Chondrocyte (in vitro differentiated cells): ENCODE measurements at regions not wholly inside any gene's neighbourhood (a gene's known extent, or its start where the extent isn't known, plus 50 kb on each side); places are given as distances from the start of the nearest gene placed in this dataset.

Experiments
- DNase-seq: peaks from one replicate; pipeline ENCODE4 v3.0.0; 2021; ENCODE audit warnings: mixed read lengths, low spot score
- H3K27ac Mint-ChIP-seq: one replicate; pipeline ENCODE4 v1.8.0; 2021; ENCODE audit warnings: mild to moderate bottlenecking, moderate library complexity, mixed read lengths; ENCODE audit not compliant: unreplicated experiment
- H3K27me3 Mint-ChIP-seq: 2 replicates; pipeline ENCODE4 v1.8.0; 2021; ENCODE audit warnings: low read depth, mixed read lengths
- H3K36me3 Mint-ChIP-seq: 2 replicates; pipeline ENCODE4 v1.8.0; 2021; ENCODE audit warnings: low read depth, mixed read lengths
- H3K4me1 Mint-ChIP-seq: 2 replicates; pipeline ENCODE4 v1.8.0; 2021; ENCODE audit warnings: low read depth, mild to moderate bottlenecking, mixed read lengths
- H3K4me3 Mint-ChIP-seq: one replicate; pipeline ENCODE4 v1.8.0; 2021; ENCODE audit warnings: mild to moderate bottlenecking, moderate library complexity, mixed read lengths; ENCODE audit not compliant: unreplicated experiment
- H3K9me3 Mint-ChIP-seq: 2 replicates; pipeline ENCODE4 v1.8.0; 2021; ENCODE audit warnings: low read depth, mixed read lengths
- CTCF ChIP-seq: fragments of 200-600 bp; sonication (generic); IDR thresholded peaks from 2 replicates; pipeline ENCODE4 v1.5.0; 2021; ENCODE audit warnings: antibody characterized with exemption, mild to moderate bottlenecking, moderate library complexity

GRCh38 chr11:24068197-24068596, 428.7 kb upstream of the LUZP2 start:
- TF ChIP-seq CTCF: no peak
- H3K4me3 Mint-ChIP-seq: no peak overlapping the region
- no peaks in the 10 kb centered on the region for H3K27me3 Mint-ChIP-seq
- DNase-seq: no peak
- H3K36me3 Mint-ChIP-seq: peaks cover 2% of the 10 kb centered on the region
- peaks cover 6% of the 10 kb centered on the region for H3K9me3 Mint-ChIP-seq
- H3K4me1 Mint-ChIP-seq: peaks cover 16% of the 10 kb centered on the region
- H3K27ac Mint-ChIP-seq: no peak overlapping the region

DNA sequence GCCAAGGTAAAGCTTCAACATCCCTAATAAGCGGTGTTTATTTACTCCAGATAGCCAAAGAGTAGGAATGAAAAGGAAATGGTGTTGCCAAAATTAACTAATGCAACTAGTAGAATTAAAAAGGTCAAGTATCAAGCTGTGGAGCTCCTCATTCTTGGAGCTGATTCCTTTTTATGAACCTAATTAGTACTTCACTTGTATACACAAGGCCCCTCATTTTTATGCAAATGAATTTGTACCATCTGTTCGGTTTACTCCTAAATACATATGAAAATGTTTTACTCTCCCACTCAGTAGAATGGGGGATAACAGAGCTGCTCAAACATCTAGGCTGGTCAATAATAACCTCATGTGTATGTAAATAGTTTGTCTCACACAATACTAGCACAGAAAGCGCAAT, 426.4 kb upstream of the LUZP2 start:
- Mint-ChIP-seq H3K36me3 (peaks cover 2% of the 10 kb centered on the region), H3K9me3 (peaks cover 10% of the 10 kb centered on the region), H3K27me3 (no peaks in the 10 kb centered on the region), H3K4me3 (no peak overlapping the region), H3K27ac (no peak overlapping the region), H3K4me1 (peaks cover 5% of the 10 kb centered on the region)
- TF ChIP-seq CTCF: no peak
- no peak for DNase-seq

DNA sequence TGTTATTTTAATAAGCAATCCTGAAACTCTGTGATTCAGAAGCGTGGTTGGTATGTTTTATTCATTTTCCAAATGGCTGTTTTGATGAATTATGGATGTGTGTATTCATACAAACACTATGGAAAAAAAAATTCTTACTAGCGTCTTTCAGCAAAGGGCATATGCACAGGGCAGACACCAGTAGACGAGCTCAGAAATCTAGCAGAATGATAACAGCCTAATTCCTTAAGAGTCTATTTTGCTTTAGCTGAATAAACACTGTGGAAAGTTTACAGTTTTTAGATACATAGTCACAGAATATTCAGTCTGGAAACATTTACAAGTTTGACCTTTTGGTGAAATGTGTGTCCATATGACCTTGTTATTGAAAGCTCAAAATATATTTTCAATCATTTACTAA, 418.8 kb upstream of the LUZP2 start:
- Mint-ChIP-seq H3K27me3 (no peaks in the 10 kb centered on the region), H3K4me3 (no peak overlapping the region), H3K4me1 (peaks cover 14% of the 10 kb centered on the region), H3K36me3 (no peaks in the 10 kb centered on the region), H3K9me3 (peaks cover 5% of the 10 kb centered on the region), H3K27ac (no peak overlapping the region)
- DNase-seq: no peak
- TF ChIP-seq CTCF: no peak

DNA sequence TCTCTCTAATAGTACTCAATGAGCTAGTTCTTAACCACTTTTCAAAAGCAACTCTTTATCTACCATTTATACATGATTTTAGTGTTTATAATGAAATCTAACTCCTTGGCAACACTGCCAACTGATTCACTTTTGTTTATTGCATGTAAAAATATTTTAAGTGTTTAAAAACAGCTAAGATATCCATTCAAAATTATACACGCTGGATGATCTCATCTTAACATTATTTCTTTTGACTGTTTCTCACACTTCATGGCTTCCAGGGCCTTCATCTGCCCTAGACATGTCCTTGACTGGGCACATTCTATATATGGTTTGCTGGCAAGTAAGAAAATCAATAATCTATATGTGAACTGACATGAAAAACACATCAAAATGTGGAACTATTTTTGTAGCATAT, 414.6 kb upstream of the LUZP2 start:
- Mint-ChIP-seq H3K9me3 (no peaks in the 10 kb centered on the region), H3K27me3 (no peaks in the 10 kb centered on the region), H3K4me3 (no peak overlapping the region), H3K36me3 (no peaks in the 10 kb centered on the region), H3K4me1 (peaks cover 14% of the 10 kb centered on the region), H3K27ac (no peak overlapping the region)
- no peak for DNase-seq
- TF ChIP-seq CTCF: no peak

DNA sequence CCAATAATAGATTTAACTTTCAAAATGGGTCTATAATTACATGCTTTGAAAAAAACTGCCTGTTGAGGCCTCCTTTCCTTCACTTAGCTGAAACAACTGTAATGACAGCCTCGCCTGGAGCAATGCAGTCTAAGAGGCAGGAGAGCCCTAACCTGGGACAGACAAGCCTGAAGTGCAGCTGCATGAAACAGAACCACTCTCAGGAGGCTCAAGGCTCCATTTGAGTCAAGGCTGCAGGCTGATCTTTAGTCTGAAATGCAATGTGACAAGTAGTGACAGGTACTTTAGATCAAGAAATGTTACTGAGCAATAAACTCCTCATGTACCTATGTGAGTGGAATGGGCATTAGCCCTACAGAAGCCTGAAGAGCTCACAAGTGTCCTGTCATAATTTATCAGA, 414.0 kb upstream of the LUZP2 start:
- Mint-ChIP-seq H3K9me3 (no peaks in the 10 kb centered on the region), H3K4me1 (peaks cover 13% of the 10 kb centered on the region), H3K36me3 (no peaks in the 10 kb centered on the region), H3K4me3 (no peak overlapping the region), H3K27me3 (no peaks in the 10 kb centered on the region), H3K27ac (no peak overlapping the region)
- no peak for TF ChIP-seq CTCF
- no peak for DNase-seq
